Tibial nerve (tissue), 4 donors: ENCODE measurements at regions not wholly inside any gene's neighbourhood (a gene's known extent, or its start where the extent isn't known, plus 50 kb on each side); places are given as distances from the start of the nearest gene placed in this dataset.
A peak's percentile ranks its signal among the peaks of the same experiment; 100 is the strongest.

ENCODE experiments used
- DNase-seq, 2 donors: peaks; one replicate each; pipeline ENCODE4 v3.0.0-alpha.2; 2019; ENCODE audit warnings: low spot score in 2 of 2
- H3K27ac ChIP-seq, 4 donors: fragments of 200-600 bp; sonication (generic) in 3 of 4; one replicate each; pipeline ENCODE4 v1.5.1; 2017 to 2019; ENCODE audit warnings: mild to moderate bottlenecking in 1 of 4
- H3K27me3 ChIP-seq, 2 donors: fragments of 200-600 bp; sonication (generic) in 1 of 2; one replicate each; pipeline versions ENCODE4 v1.5.1 to v1.6.0; 2017 to 2019
- H3K36me3 ChIP-seq, 3 donors: fragments of 200-600 bp; sonication (generic); one replicate each; pipeline ENCODE4 v1.5.1; 2018 to 2019
- H3K4me1 ChIP-seq, 4 donors: fragments of 200-600 bp; sonication (generic) in 3 of 4; one replicate each; pipeline ENCODE4 v1.5.1; 2017 to 2019
- H3K4me3 ChIP-seq, 4 donors: fragments of 200-600 bp; sonication (generic) in 3 of 4; one replicate each; pipeline ENCODE4 v1.5.1; 2017 to 2019; ENCODE audit warnings: mild to moderate bottlenecking in 1 of 4, moderate library complexity in 1 of 4
- H3K9me3 ChIP-seq, 4 donors: fragments of 200-600 bp; sonication (generic) in 3 of 4; one replicate each; pipeline ENCODE4 v1.5.1; 2017 to 2019
- CTCF ChIP-seq, 5 experiments: fragments of 200-600 bp in 3 of 5; fragments of 450-650 bp in 2 of 5; sonication (generic) in 3 of 5; IDR thresholded peaks; one replicate each; pipeline ENCODE4 v1.5.1; 2016 to 2019; ENCODE audit warnings: antibody characterized with exemption in 5 of 5, mild to moderate bottlenecking in 3 of 5, moderate library complexity in 2 of 5
- EP300 ChIP-seq, 2 donors: sonication (generic); formaldehyde crosslinking; IDR thresholded peaks; one replicate each; pipeline ENCODE4 v1.6.1; 2017; ENCODE audit warnings: antibody characterized with exemption in 2 of 2, mild to moderate bottlenecking in 1 of 2
- POLR2A ChIP-seq, 2 donors: fragments of 450-650 bp; IDR thresholded peaks; one replicate each; pipeline ENCODE4 v1.6.1; 2017; ENCODE audit warnings: antibody characterized with exemption in 2 of 2, mild to moderate bottlenecking in 2 of 2, moderate library complexity in 2 of 2
- WGBS, 2 donors: methylation state at CpG; one replicate each; pipeline ENCODE4 v1.1.5; 2018; 5-methylcytosine and 5-hydroxymethylcytosine counted together

GRCh38 chr3:171951597-171951996 lies 87.8 kb upstream of the FNDC3B start:
- WGBS, 2 donors: 93 to 97% methylated on average over 1 of the region's 1 CpG
- Histone ChIP-seq H3K27ac (no peak overlapping the region), H3K27me3 (no peaks in the 10 kb centered on the region), H3K9me3 (no peaks in the 10 kb centered on the region), H3K4me1 (peaks cover 0 to 33% (median 0%) of the 10 kb centered on the region in 4 donors), H3K4me3 (no peak overlapping the region), H3K36me3 (no peaks in the 10 kb centered on the region)
- TF ChIP-seq CTCF (IDR thresholded peaks at IDR 0.05) (no peak), POLR2A (IDR thresholded peaks at IDR 0.05) (no peak), EP300 (IDR thresholded peaks at IDR 0.05) (no peak)
- no peak for DNase-seq

- H3K9me3 ChIP-seq: no peaks in the 10 kb centered on the region
- 45 to 46% methylated on average over 7 of the region's 7 CpGs for WGBS, 2 donors
- H3K4me3 ChIP-seq: no peak overlapping the region
- peaks cover 0 to 47% (median 0%) of the 10 kb centered on the region in 4 donors for H3K4me1 ChIP-seq
- DNase-seq: no peak
- no peak for TF ChIP-seq CTCF (IDR thresholded peaks at IDR 0.05)
- no peak for TF ChIP-seq POLR2A (IDR thresholded peaks at IDR 0.05)
- TF ChIP-seq EP300 (IDR thresholded peaks at IDR 0.05): no peak
- no peaks in the 10 kb centered on the region for H3K27me3 ChIP-seq
- H3K27ac ChIP-seq: peak overlapping the region in 1 of 4 donors; percentile 6
- H3K36me3 ChIP-seq: no peaks in the 10 kb centered on the region
Measured at GRCh38 chr3:171953301-171954022, 85.9 kb upstream of the FNDC3B start.

- 27 to 34% methylated on average over 6 of the region's 6 CpGs for WGBS, 2 donors
- TF ChIP-seq CTCF (IDR thresholded peaks at IDR 0.05): no peak
- TF ChIP-seq EP300 (IDR thresholded peaks at IDR 0.05): no peak
- H3K36me3 ChIP-seq: no peaks in the 10 kb centered on the region
- H3K27me3 ChIP-seq: no peaks in the 10 kb centered on the region
- H3K4me3 ChIP-seq: no peak overlapping the region
- H3K4me1 ChIP-seq: peaks cover 0 to 47% (median 0%) of the 10 kb centered on the region in 4 donors
- no peak overlapping the region for H3K27ac ChIP-seq
- H3K9me3 ChIP-seq: no peaks in the 10 kb centered on the region
- no peak for DNase-seq
Measured at GRCh38 chr3:171954690-171955383, 84.5 kb upstream of the FNDC3B start.

GRCh38 chr3:171955598-171955997 lies 83.8 kb upstream of the FNDC3B start:
- DNase-seq: no peak
- TF ChIP-seq POLR2A (IDR thresholded peaks at IDR 0.05) (no peak), CTCF (IDR thresholded peaks at IDR 0.05) (no peak), EP300 (IDR thresholded peaks at IDR 0.05) (no peak)
- Histone ChIP-seq H3K4me3 (no peak overlapping the region), H3K9me3 (no peaks in the 10 kb centered on the region), H3K27ac (peak overlapping the region in 1 of 4 donors; percentile 72), H3K36me3 (no peaks in the 10 kb centered on the region), H3K27me3 (no peaks in the 10 kb centered on the region), H3K4me1 (peaks cover 0 to 53% (median 3%) of the 10 kb centered on the region in 4 donors)
- 57 to 68% methylated on average over 3 of the region's 3 CpGs for WGBS, 2 donors

- TF ChIP-seq CTCF (IDR thresholded peaks at IDR 0.05): no peak
- TF ChIP-seq EP300 (IDR thresholded peaks at IDR 0.05): no peak
- TF ChIP-seq POLR2A (IDR thresholded peaks at IDR 0.05): no peak
- no peak for DNase-seq
- WGBS, 2 donors: 47 to 60% methylated on average over 13 of the region's 13 CpGs
- H3K27me3 ChIP-seq: no peaks in the 10 kb centered on the region
- peaks cover 0 to 57% (median 4%) of the 10 kb centered on the region in 4 donors for H3K4me1 ChIP-seq
- H3K27ac ChIP-seq: peak overlapping the region in 3 of 4 donors; percentile 38 to 75 (median 72)
- no peaks in the 10 kb centered on the region for H3K36me3 ChIP-seq
- peak overlapping the region in 1 of 4 donors; percentile 24 for H3K4me3 ChIP-seq
- no peaks in the 10 kb centered on the region for H3K9me3 ChIP-seq
Measured at GRCh38 chr3:171956181-171956683, 83.1 kb upstream of the FNDC3B start.
